Esophagus squamous epithelium (tissue), 5 donors: ENCODE measurements at regions not wholly inside any gene's neighbourhood (a gene's known extent, or its start where the extent isn't known, plus 50 kb on each side); places are given as distances from the start of the nearest gene placed in this dataset.
A peak's percentile ranks its signal among the peaks of the same experiment; 100 is the strongest.
"Not testable (repeated sequence)": the region's sequence is repeated elsewhere in the genome, so short reads cannot be mapped to it uniquely, and the experiment has no call there.

Experiments
- DNase-seq: peaks from one replicate; lab custom pipeline; 2025; lab: John Stamatoyannopoulos, UW
- H3K27ac ChIP-seq, 4 donors: fragments of 200-600 bp; sonication (generic); one replicate each; pipeline ENCODE4 v1.5.1; 2016 to 2019; ENCODE audit warnings: mild to moderate bottlenecking in 1 of 4
- H3K27me3 ChIP-seq, 4 donors: fragments of 200-600 bp; sonication (generic); 1 replicate in 3 of 4; 2 replicates in 1 of 4; pipeline versions ENCODE4 v1.5.1 to v1.6.0; 2017 to 2021; ENCODE audit warnings: antibody characterized with exemption in 1 of 4
- H3K36me3 ChIP-seq, 3 donors: fragments of 200-600 bp; sonication (generic); one replicate each; pipeline ENCODE4 v1.5.1; 2016 to 2019
- H3K4me1 ChIP-seq, 3 donors: fragments of 200-600 bp; sonication (generic); one replicate each; pipeline ENCODE4 v1.5.1; 2017 to 2019
- H3K4me3 ChIP-seq, 4 donors: fragments of 200-600 bp; sonication (generic); 1 replicate in 3 of 4; 2 replicates in 1 of 4; pipeline ENCODE4 v1.5.1; 2016 to 2019; ENCODE audit warnings: mild to moderate bottlenecking in 2 of 4, moderate library complexity in 1 of 4
- H3K9me3 ChIP-seq, 3 donors: fragments of 200-600 bp; sonication (generic); one replicate each; pipeline ENCODE4 v1.5.1; 2016 to 2019
- CTCF ChIP-seq, 6 experiments: fragments of 450-650 bp in 4 of 6; fragments of 200-600 bp in 2 of 6; sonication (generic) in 2 of 6; IDR thresholded peaks; one replicate each; pipeline ENCODE4 v1.5.1; 2016 to 2019; ENCODE audit warnings: antibody characterized with exemption in 6 of 6, mild to moderate bottlenecking in 4 of 6, moderate library complexity in 4 of 6
- POLR2A ChIP-seq, 4 donors: fragments of 450-650 bp; IDR thresholded peaks; one replicate each; pipeline ENCODE4 v1.6.1; 2017; ENCODE audit warnings: antibody characterized with exemption in 4 of 4, mild to moderate bottlenecking in 4 of 4, moderate library complexity in 3 of 4
- WGBS, 2 donors: methylation state at CpG; one replicate each; pipeline ENCODE4 v1.1.5; 2018; 5-methylcytosine and 5-hydroxymethylcytosine counted together
- intact Hi-C: fragments of 100-400 bp; cut with DNase I; formaldehyde crosslinking; loops from one replicate; pipeline ENCODE4 v1.15.0; 2022
- donor health status: DM: yes; HTN: yes; CAD: no.

DNA sequence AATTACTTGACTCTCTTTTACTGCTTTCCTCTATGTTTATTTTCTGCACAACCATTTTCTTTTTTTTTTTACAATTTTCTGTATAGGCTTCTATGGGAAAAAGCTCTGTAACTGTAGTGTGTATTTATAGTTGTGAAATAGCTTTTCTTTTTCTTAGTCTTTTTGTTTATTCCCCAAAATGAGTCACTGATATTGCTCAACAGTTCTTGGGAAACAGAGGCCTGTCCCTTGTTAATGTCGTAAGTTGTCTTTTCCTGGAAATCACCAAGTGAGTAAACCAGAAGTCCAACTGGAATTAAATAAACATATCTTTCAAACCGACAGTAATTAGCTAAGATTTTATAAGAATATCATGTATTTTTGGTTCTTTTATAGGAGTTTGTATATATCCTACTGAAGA lies 325.1 kb upstream of the PRR16 start:
- TF ChIP-seq CTCF (IDR thresholded peaks at IDR 0.05) (no peak), POLR2A (IDR thresholded peaks at IDR 0.05) (no peak)
- no peak overlapping the region for H3K4me3 ChIP-seq
- peaks cover 0 to 12% (median 11%) of the 10 kb centered on the region in 3 donors for H3K4me1 ChIP-seq
- H3K27me3 ChIP-seq = no peaks in the 10 kb centered on the region
- H3K27ac ChIP-seq = peak overlapping the region in 1 of 4 donors; percentile 33
- no peaks in the 10 kb centered on the region for H3K9me3 ChIP-seq
- H3K36me3 ChIP-seq = no peaks in the 10 kb centered on the region
- no peak for DNase-seq
- intact Hi-C loops = no loop called here
- 8 to 14% methylated on average over 2 of the region's 2 CpGs for WGBS, 2 donors

DNA sequence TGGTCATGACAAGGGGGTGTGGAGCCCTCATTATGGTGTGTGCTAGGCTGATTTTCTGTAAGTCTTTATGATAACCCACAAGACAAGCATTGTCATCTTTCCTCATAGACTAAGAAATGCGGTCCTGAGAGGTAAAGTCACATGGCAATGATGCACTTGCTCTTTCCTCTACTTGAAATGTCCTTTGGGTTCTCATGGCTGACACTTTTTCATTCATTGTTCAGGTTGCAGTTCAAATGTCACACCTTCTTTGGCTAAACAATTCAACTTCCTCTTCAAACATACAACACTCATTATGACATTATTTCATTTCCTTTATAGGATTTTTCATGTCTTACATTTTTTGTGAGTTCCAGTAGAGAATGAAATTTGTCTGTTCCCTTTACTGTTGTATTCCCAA lies 323.6 kb upstream of the PRR16 start:
- Histone ChIP-seq H3K4me1 (peaks cover 0 to 12% (median 11%) of the 10 kb centered on the region in 3 donors), H3K27me3 (no peaks in the 10 kb centered on the region), H3K27ac (no peak overlapping the region), H3K9me3 (peaks cover 0 to 11% (median 0%) of the 10 kb centered on the region in 3 donors), H3K4me3 (no peak overlapping the region), H3K36me3 (no peaks in the 10 kb centered on the region)
- intact Hi-C loops = no loop called here
- no peak for TF ChIP-seq CTCF (IDR thresholded peaks at IDR 0.05)
- no peak for TF ChIP-seq POLR2A (IDR thresholded peaks at IDR 0.05)
- WGBS, 2 donors = 33 to 52% methylated on average over 1 of the region's 1 CpG
- DNase-seq = no peak

GRCh38 chr5:120141076-120141475 lies 323.0 kb upstream of the PRR16 start:
- DNase-seq = no peak
- intact Hi-C loops = no loop called here
- peaks cover 0 to 13% (median 0%) of the 10 kb centered on the region in 3 donors for H3K9me3 ChIP-seq
- H3K27ac ChIP-seq = no peak overlapping the region
- H3K27me3 ChIP-seq = no peaks in the 10 kb centered on the region
- no peak for TF ChIP-seq POLR2A (IDR thresholded peaks at IDR 0.05)
- TF ChIP-seq CTCF (IDR thresholded peaks at IDR 0.05) = no peak
- WGBS, 2 donors = 36 to 40% methylated on average over 2 of the region's 2 CpGs
- H3K4me1 ChIP-seq = peaks cover 0 to 12% (median 11%) of the 10 kb centered on the region in 3 donors
- H3K36me3 ChIP-seq = no peaks in the 10 kb centered on the region
- H3K4me3 ChIP-seq = no peak overlapping the region

DNA sequence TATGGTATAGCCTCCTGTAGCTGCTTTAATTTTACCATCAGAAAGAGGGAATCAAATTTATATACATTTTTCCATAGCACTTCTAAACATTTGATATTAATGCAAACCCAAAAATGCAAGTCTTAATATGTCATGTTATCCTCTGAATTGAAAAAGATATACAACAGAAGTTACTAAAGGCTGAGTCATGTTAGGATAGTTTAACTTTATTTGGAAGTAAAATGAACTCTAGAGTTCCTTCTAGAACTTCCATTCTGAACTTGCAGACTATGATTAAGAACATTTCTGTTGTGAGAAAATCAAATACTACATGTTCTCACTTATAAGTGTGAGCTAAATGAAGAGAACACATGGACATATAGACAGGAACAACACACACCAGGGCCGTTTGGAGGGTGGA lies 317.3 kb upstream of the PRR16 start:
- TF ChIP-seq CTCF (IDR thresholded peaks at IDR 0.05) (no peak), POLR2A (IDR thresholded peaks at IDR 0.05) (no peak)
- WGBS, 2 donors = 25 to 50% methylated on average over 1 of the region's 1 CpG
- H3K27ac ChIP-seq = no peak overlapping the region
- no peak for DNase-seq
- H3K27me3 ChIP-seq = no peaks in the 10 kb centered on the region
- no peak overlapping the region for H3K4me3 ChIP-seq
- intact Hi-C loops = no loop called here
- no peaks in the 10 kb centered on the region for H3K4me1 ChIP-seq
- peaks cover 0 to 13% (median 0%) of the 10 kb centered on the region in 3 donors for H3K9me3 ChIP-seq
- no peaks in the 10 kb centered on the region for H3K36me3 ChIP-seq

- H3K4me3 ChIP-seq, DNase-seq, H3K4me1 ChIP-seq, intact Hi-C loops, H3K27ac ChIP-seq, H3K27me3 ChIP-seq, H3K36me3 ChIP-seq: not testable (repeated sequence)
- 80% methylated on average over 1 of the region's 23 CpGs; no CpG with 5 or more reads in 1 of the 2 donors for WGBS, 2 donors
- peaks cover 0 to 13% (median 0%) of the 10 kb centered on the region in 3 donors for H3K9me3 ChIP-seq
Measured at GRCh38 chr5:120147911-120148310, 316.2 kb upstream of the PRR16 start.

- H3K36me3 ChIP-seq = no peaks in the 10 kb centered on the region
- 55 to 61% methylated on average over 2 of the region's 2 CpGs for WGBS, 2 donors
- H3K27ac ChIP-seq = no peak overlapping the region
- H3K9me3 ChIP-seq = no peaks in the 10 kb centered on the region
- no peak overlapping the region for H3K4me3 ChIP-seq
- no peaks in the 10 kb centered on the region for H3K4me1 ChIP-seq
- no peak for DNase-seq
- TF ChIP-seq CTCF (IDR thresholded peaks at IDR 0.05) (no peak), POLR2A (IDR thresholded peaks at IDR 0.05) (no peak)
- H3K27me3 ChIP-seq = no peaks in the 10 kb centered on the region
- intact Hi-C loops = no loop called here
Measured at GRCh38 chr5:120150770-120151169, 313.3 kb upstream of the PRR16 start.
